ENCODE measurements at regions not wholly inside any gene's neighbourhood (a gene's known extent, or its start where the extent isn't known, plus 50 kb on each side); places are given as distances from the start of the nearest gene placed in this dataset.

DNA sequence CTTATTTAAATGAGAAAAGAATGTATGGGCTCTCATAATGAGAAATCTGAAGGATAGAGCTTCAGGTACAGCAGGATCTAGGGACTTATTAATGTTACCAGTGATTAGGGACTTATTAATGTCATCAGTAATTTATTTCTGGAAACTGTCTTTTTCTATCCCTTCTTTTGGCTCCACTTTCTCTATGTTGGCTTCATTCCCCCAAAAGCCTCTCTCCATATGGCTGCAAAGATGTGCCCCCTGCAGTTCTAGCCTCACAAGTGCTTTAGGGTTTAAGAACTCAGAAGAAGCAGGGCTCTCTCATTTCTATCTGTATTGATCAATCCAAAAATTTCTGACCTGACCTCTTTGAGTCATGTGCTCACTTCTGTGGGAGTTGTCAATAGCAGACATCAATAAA lies 480.9 kb downstream of the TXNL1 start:
- H3K4me3 ChIP-seq: no peak overlapping the region
- H3K4me1 ChIP-seq: peaks cover 10 to 20% (median 18%) of the 10 kb centered on the region in 3 donors
- no peaks in the 10 kb centered on the region for H3K36me3 ChIP-seq
- ATAC-seq: no peak
- FAIRE-seq: no peak
- no peaks in the 10 kb centered on the region for H3K9me3 ChIP-seq
- TF ChIP-seq, protein P1, sequence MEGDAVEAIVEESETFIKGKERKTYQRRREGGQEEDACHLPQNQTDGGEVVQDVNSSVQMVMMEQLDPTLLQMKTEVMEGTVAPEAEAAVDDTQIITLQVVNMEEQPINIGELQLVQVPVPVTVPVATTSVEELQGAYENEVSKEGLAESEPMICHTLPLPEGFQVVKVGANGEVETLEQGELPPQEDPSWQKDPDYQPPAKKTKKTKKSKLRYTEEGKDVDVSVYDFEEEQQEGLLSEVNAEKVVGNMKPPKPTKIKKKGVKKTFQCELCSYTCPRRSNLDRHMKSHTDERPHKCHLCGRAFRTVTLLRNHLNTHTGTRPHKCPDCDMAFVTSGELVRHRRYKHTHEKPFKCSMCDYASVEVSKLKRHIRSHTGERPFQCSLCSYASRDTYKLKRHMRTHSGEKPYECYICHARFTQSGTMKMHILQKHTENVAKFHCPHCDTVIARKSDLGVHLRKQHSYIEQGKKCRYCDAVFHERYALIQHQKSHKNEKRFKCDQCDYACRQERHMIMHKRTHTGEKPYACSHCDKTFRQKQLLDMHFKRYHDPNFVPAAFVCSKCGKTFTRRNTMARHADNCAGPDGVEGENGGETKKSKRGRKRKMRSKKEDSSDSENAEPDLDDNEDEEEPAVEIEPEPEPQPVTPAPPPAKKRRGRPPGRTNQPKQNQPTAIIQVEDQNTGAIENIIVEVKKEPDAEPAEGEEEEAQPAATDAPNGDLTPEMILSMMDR (IDR thresholded peaks at IDR 0.05): no peak
- H3K27me3 ChIP-seq: no peaks in the 10 kb centered on the region
- intact Hi-C loops (cut with DNase I): no loop called here
- no peak overlapping the region for H3K27ac ChIP-seq
- DNase-seq: no peak

DNA sequence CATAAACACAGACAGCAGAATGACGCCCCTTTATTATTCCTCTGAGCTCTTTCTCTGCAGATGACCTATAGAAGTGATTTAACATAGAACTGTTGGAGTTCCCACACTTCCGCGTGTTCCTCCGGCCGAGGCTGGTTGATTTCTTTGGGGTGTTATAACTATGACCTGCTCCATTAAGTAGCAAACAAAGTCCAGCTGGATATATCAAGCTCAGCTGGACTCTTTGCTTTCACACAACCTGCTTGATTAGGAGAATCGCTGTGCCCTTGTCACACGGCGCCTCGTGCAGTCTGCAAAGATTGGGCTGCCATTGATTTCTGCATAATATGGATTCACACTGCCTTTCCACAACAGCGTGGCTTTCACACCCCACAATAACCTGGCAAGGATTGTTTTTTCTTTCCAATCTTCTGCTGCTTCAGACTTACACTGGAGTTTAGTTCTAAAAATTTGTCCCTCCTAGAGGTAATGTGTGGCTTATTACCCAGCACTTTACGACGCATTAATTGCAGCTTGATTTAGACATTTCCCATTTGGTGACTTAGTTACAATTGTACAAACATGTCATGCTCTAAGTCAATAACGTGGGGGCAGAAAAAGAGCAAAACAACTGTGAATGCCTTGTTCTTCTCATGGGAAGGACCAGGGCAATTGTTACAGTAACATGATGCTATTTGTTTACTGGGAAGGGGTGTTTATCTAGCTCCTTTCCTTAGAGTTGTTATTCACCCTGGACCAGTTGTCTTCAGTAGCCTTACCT lies 485.7 kb downstream of the TXNL1 start:
- Histone ChIP-seq H3K27ac (no peak overlapping the region), H3K9me3 (no peaks in the 10 kb centered on the region), H3K4me1 (no peaks in the 10 kb centered on the region), H3K36me3 (no peaks in the 10 kb centered on the region), H3K4me3 (no peak overlapping the region), H3K27me3 (no peaks in the 10 kb centered on the region)
- TF ChIP-seq, protein P1 (IDR thresholded peaks at IDR 0.05): no peak
- peak; percentile 24 to 72 (median 48) for ATAC-seq
- intact Hi-C loops (cut with DNase I): no loop called here
- 37 to 46% methylated on average over 13 of the region's 13 CpGs for WGBS, 2 donors
- DNase-seq: no peak
- FAIRE-seq: no peak

DNA sequence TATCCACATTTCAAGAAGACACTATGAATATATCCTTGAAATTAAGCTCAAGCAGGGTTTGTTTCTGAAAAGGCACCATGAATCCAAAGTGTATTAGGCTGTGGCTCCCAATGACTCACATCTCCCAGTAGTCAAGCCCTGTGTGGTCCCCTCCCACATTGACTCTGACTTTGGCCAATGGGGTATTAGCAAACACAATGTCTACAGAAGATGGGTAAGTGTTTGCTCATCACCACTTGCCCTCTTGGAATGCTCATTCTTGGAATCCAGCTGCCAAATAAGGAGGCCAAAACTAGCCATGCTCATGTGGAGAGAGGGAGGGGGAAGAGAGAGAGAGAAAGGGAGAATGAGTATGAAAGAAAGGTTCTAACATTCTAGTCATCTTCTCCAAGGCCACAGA lies 490.0 kb downstream of the TXNL1 start:
- no peak for ATAC-seq
- no peak for FAIRE-seq

DNA sequence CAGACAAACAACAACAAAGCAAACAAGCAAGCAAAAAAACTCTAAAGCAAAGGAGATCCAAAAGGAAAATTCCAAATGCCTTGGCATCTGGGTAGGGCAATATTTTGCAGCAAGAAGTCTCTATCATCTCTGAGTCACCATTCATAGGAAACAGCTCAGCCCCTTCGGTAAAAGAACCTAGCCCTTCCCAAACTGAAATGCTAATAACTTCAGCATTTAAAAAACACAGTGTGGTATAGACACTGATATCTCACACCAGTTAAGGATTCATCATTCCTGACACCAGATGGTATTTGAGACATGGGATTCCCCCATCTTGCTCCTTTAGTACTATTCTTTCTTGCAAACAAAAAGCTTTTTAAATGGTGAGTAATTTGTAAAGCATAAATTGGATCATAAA lies 491.8 kb downstream of the TXNL1 start:
- Histone ChIP-seq H3K4me1 (no peaks in the 10 kb centered on the region), H3K36me3 (no peaks in the 10 kb centered on the region), H3K4me3 (no peak overlapping the region), H3K27me3 (no peaks in the 10 kb centered on the region), H3K9me3 (no peaks in the 10 kb centered on the region), H3K27ac (no peak overlapping the region)
- 84 to 91% methylated on average over 1 of the region's 1 CpG for WGBS, 2 donors
- intact Hi-C loops (cut with DNase I): no loop called here
- FAIRE-seq: no peak
- no peak for ATAC-seq
- TF ChIP-seq, protein P1 (IDR thresholded peaks at IDR 0.05): no peak
- no peak for DNase-seq

More for the DNA sequence above, 490.0 kb downstream of the TXNL1 start:
- TF ChIP-seq, protein P1 (IDR thresholded peaks at IDR 0.05): no peak
- intact Hi-C loops (cut with DNase I): no loop called here
- Histone ChIP-seq H3K4me1 (no peaks in the 10 kb centered on the region), H3K27ac (no peak overlapping the region), H3K27me3 (no peaks in the 10 kb centered on the region), H3K36me3 (no peaks in the 10 kb centered on the region), H3K4me3 (no peak overlapping the region), H3K9me3 (no peaks in the 10 kb centered on the region)
- no peak for DNase-seq

DNA sequence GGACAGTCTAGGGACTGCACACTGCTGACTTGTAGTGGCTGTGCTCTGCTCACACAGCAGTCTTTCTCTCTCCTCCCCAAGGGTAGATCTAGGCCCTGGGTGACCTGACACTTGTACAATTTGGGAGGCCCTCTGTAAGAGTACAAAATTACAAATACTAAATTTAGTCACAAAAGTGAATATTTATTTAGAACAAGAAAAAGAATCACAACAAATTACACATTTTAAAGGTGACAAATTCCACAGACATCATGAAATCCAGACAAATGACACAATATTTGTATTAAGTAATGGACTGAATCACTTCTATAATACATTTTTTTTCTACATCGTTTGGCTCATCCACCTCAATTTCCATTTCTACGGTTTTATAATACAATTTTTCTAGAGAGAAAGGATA lies 496.4 kb downstream of the TXNL1 start:
- ATAC-seq (no peak), DNase-seq (no peak), FAIRE-seq (no peak)
- H3K27ac ChIP-seq: no peak overlapping the region
- WGBS, 2 donors: 77 to 84% methylated on average over 2 of the region's 2 CpGs
- no peak overlapping the region for H3K4me3 ChIP-seq
- TF ChIP-seq, protein P1 (IDR thresholded peaks at IDR 0.05): no peak
- H3K4me1 ChIP-seq: no peaks in the 10 kb centered on the region
- no peaks in the 10 kb centered on the region for H3K36me3 ChIP-seq
- no peaks in the 10 kb centered on the region for H3K27me3 ChIP-seq
- H3K9me3 ChIP-seq: no peaks in the 10 kb centered on the region
- intact Hi-C loops (cut with DNase I): no loop called here

Measured in pancreas (tissue), 10 donors.